ENCODE measurements at regions not wholly inside any gene's neighbourhood (a gene's known extent, or its start where the extent isn't known, plus 50 kb on each side); places are given as distances from the start of the nearest gene placed in this dataset.

- H3K27me3 ChIP-seq (ENCODE audit: insufficient read depth, low read length), result no peaks in the 10 kb centered on the region
- 88% methylated on average over 1 of the region's 1 CpG for WGBS
- no peak overlapping the region for H3K9ac ChIP-seq (ENCODE audit: low read depth, low read length)
- no peak overlapping the region for H3K27ac ChIP-seq (ENCODE audit: low read depth, low read length)
- H3K4me3 ChIP-seq (ENCODE audit: low read length), result no peak overlapping the region
- no peaks in the 10 kb centered on the region for H3K36me3 ChIP-seq (ENCODE audit: insufficient read depth, low read length)
- no peaks in the 10 kb centered on the region for H3K9me3 ChIP-seq (ENCODE audit: insufficient read depth, low read depth, low read length)
- no peaks in the 10 kb centered on the region for H3K4me1 ChIP-seq (ENCODE audit: insufficient read depth, low read length)
These were observed 53.8 kb upstream of the RANBP3L start for GRCh38 chr5:36355516-36355915.

GRCh38 chr5:36356915-36357314 is 55.2 kb upstream of the RANBP3L start:
- no peak overlapping the region for H3K4me3 ChIP-seq (ENCODE audit: low read length)
- no peaks in the 10 kb centered on the region for H3K9me3 ChIP-seq (ENCODE audit: insufficient read depth, low read depth, low read length)
- H3K27ac ChIP-seq (ENCODE audit: low read depth, low read length), result no peak overlapping the region
- WGBS, result 93% methylated on average over 2 of the region's 2 CpGs
- no peaks in the 10 kb centered on the region for H3K36me3 ChIP-seq (ENCODE audit: insufficient read depth, low read length)
- no peak overlapping the region for H3K9ac ChIP-seq (ENCODE audit: low read depth, low read length)
- no peaks in the 10 kb centered on the region for H3K4me1 ChIP-seq (ENCODE audit: insufficient read depth, low read length)
- H3K27me3 ChIP-seq (ENCODE audit: insufficient read depth, low read length), result no peaks in the 10 kb centered on the region

- no peak overlapping the region for H3K27ac ChIP-seq (ENCODE audit: low read depth, low read length)
- no peaks in the 10 kb centered on the region for H3K27me3 ChIP-seq (ENCODE audit: insufficient read depth, low read length)
- WGBS, result 75% methylated on average over 5 of the region's 5 CpGs
- no peak overlapping the region for H3K4me3 ChIP-seq (ENCODE audit: low read length)
- no peaks in the 10 kb centered on the region for H3K4me1 ChIP-seq (ENCODE audit: insufficient read depth, low read length)
- H3K9me3 ChIP-seq (ENCODE audit: insufficient read depth, low read depth, low read length), result no peaks in the 10 kb centered on the region
- no peak overlapping the region for H3K9ac ChIP-seq (ENCODE audit: low read depth, low read length)
- H3K36me3 ChIP-seq (ENCODE audit: insufficient read depth, low read length), result no peaks in the 10 kb centered on the region
These were observed 55.8 kb upstream of the RANBP3L start for GRCh38 chr5:36357391-36357975.

- 85% methylated on average over 6 of the region's 6 CpGs for WGBS
- Histone ChIP-seq H3K27me3 (ENCODE audit: insufficient read depth, low read length) (no peaks in the 10 kb centered on the region), H3K9ac (ENCODE audit: low read depth, low read length) (no peak overlapping the region), H3K4me1 (ENCODE audit: insufficient read depth, low read length) (no peaks in the 10 kb centered on the region), H3K27ac (ENCODE audit: low read depth, low read length) (no peak overlapping the region), H3K36me3 (ENCODE audit: insufficient read depth, low read length) (no peaks in the 10 kb centered on the region), H3K9me3 (ENCODE audit: insufficient read depth, low read depth, low read length) (no peaks in the 10 kb centered on the region), H3K4me3 (ENCODE audit: low read length) (no peak overlapping the region)
These were observed 57.6 kb upstream of the RANBP3L start for GRCh38 chr5:36359267-36359666.

GRCh38 chr5:36360307-36360706 is 58.6 kb upstream of the RANBP3L start:
- no peak overlapping the region for H3K4me3 ChIP-seq (ENCODE audit: low read length)
- 100% methylated on average over 1 of the region's 1 CpG for WGBS
- H3K36me3 ChIP-seq (ENCODE audit: insufficient read depth, low read length), result no peaks in the 10 kb centered on the region
- no peaks in the 10 kb centered on the region for H3K4me1 ChIP-seq (ENCODE audit: insufficient read depth, low read length)
- no peak overlapping the region for H3K9ac ChIP-seq (ENCODE audit: low read depth, low read length)
- no peaks in the 10 kb centered on the region for H3K27me3 ChIP-seq (ENCODE audit: insufficient read depth, low read length)
- H3K27ac ChIP-seq (ENCODE audit: low read depth, low read length), result no peak overlapping the region
- no peaks in the 10 kb centered on the region for H3K9me3 ChIP-seq (ENCODE audit: insufficient read depth, low read depth, low read length)

- no peaks in the 10 kb centered on the region for H3K36me3 ChIP-seq (ENCODE audit: insufficient read depth, low read length)
- H3K9me3 ChIP-seq (ENCODE audit: insufficient read depth, low read depth, low read length), result no peaks in the 10 kb centered on the region
- WGBS, result 91% methylated on average over 1 of the region's 1 CpG
- H3K27ac ChIP-seq (ENCODE audit: low read depth, low read length), result no peak overlapping the region
- no peaks in the 10 kb centered on the region for H3K27me3 ChIP-seq (ENCODE audit: insufficient read depth, low read length)
- no peak overlapping the region for H3K9ac ChIP-seq (ENCODE audit: low read depth, low read length)
- no peak overlapping the region for H3K4me3 ChIP-seq (ENCODE audit: low read length)
- H3K4me1 ChIP-seq (ENCODE audit: insufficient read depth, low read length), result no peaks in the 10 kb centered on the region
These were observed 61.4 kb upstream of the RANBP3L start for GRCh38 chr5:36363101-36363500.

- no peaks in the 10 kb centered on the region for H3K9me3 ChIP-seq (ENCODE audit: insufficient read depth, low read depth, low read length)
- H3K4me1 ChIP-seq (ENCODE audit: insufficient read depth, low read length), result no peaks in the 10 kb centered on the region
- H3K9ac ChIP-seq (ENCODE audit: low read depth, low read length), result no peak overlapping the region
- H3K4me3 ChIP-seq (ENCODE audit: low read length), result no peak overlapping the region
- WGBS, result 93% methylated on average over 2 of the region's 2 CpGs
- H3K36me3 ChIP-seq (ENCODE audit: insufficient read depth, low read length), result no peaks in the 10 kb centered on the region
- H3K27ac ChIP-seq (ENCODE audit: low read depth, low read length), result no peak overlapping the region
- no peaks in the 10 kb centered on the region for H3K27me3 ChIP-seq (ENCODE audit: insufficient read depth, low read length)
These were observed 62.0 kb upstream of the RANBP3L start for GRCh38 chr5:36363744-36364143.

GRCh38 chr5:36364473-36364872 is 62.8 kb upstream of the RANBP3L start:
- Histone ChIP-seq H3K4me1 (ENCODE audit: insufficient read depth, low read length) (no peaks in the 10 kb centered on the region; the same call in 1 of the 2 replicates), H3K27ac (ENCODE audit: low read depth, low read length) (no peak overlapping the region), H3K9ac (ENCODE audit: low read depth, low read length) (no peak overlapping the region), H3K4me3 (ENCODE audit: low read length) (no peak overlapping the region), H3K9me3 (ENCODE audit: insufficient read depth, low read depth, low read length) (no peaks in the 10 kb centered on the region), H3K36me3 (ENCODE audit: insufficient read depth, low read length) (no peaks in the 10 kb centered on the region), H3K27me3 (ENCODE audit: insufficient read depth, low read length) (no peaks in the 10 kb centered on the region)
- 97% methylated on average over 4 of the region's 4 CpGs for WGBS

- Histone ChIP-seq H3K27me3 (ENCODE audit: insufficient read depth, low read length) (no peaks in the 10 kb centered on the region), H3K27ac (ENCODE audit: low read depth, low read length) (no peak overlapping the region), H3K9me3 (ENCODE audit: insufficient read depth, low read depth, low read length) (no peaks in the 10 kb centered on the region), H3K9ac (ENCODE audit: low read depth, low read length) (no peak overlapping the region), H3K4me1 (ENCODE audit: insufficient read depth, low read length) (no peaks in the 10 kb centered on the region; the same call in 1 of the 2 replicates), H3K4me3 (ENCODE audit: low read length) (no peak overlapping the region), H3K36me3 (ENCODE audit: insufficient read depth, low read length) (no peaks in the 10 kb centered on the region)
- no CpG with 5 or more reads among the region's 1 CpG for WGBS
These were observed 64.2 kb upstream of the RANBP3L start for GRCh38 chr5:36365896-36366295.

GRCh38 chr5:36366883-36367282 is 65.2 kb upstream of the RANBP3L start:
- no CpG with 5 or more reads among the region's 1 CpG for WGBS
- Histone ChIP-seq H3K27me3 (ENCODE audit: insufficient read depth, low read length) (no peaks in the 10 kb centered on the region), H3K9me3 (ENCODE audit: insufficient read depth, low read depth, low read length) (no peaks in the 10 kb centered on the region)

GRCh38 chr5:36367524-36367923 is 65.8 kb upstream of the RANBP3L start:
- Histone ChIP-seq H3K4me1 (ENCODE audit: insufficient read depth, low read length) (no peaks in the 10 kb centered on the region; the same call in 1 of the 2 replicates), H3K4me3 (ENCODE audit: low read length) (no peak overlapping the region), H3K27ac (ENCODE audit: low read depth, low read length) (no peak overlapping the region), H3K9ac (ENCODE audit: low read depth, low read length) (no peak overlapping the region), H3K9me3 (ENCODE audit: insufficient read depth, low read depth, low read length) (no peaks in the 10 kb centered on the region), H3K36me3 (ENCODE audit: insufficient read depth, low read length) (no peaks in the 10 kb centered on the region), H3K27me3 (ENCODE audit: insufficient read depth, low read length) (no peaks in the 10 kb centered on the region)
- WGBS, result 87% methylated on average over 2 of the region's 2 CpGs

More at GRCh38 chr5:36366883-36367282, 65.2 kb upstream of the RANBP3L start:
- Histone ChIP-seq H3K27ac (ENCODE audit: low read depth, low read length) (no peak overlapping the region), H3K4me3 (ENCODE audit: low read length) (no peak overlapping the region), H3K4me1 (ENCODE audit: insufficient read depth, low read length) (no peaks in the 10 kb centered on the region; the same call in 1 of the 2 replicates), H3K36me3 (ENCODE audit: insufficient read depth, low read length) (no peaks in the 10 kb centered on the region), H3K9ac (ENCODE audit: low read depth, low read length) (no peak overlapping the region)

GRCh38 chr5:36369219-36369690 is 67.6 kb upstream of the RANBP3L start:
- 97% methylated on average over 1 of the region's 1 CpG for WGBS
- H3K4me1 ChIP-seq (ENCODE audit: insufficient read depth, low read length), result no peaks in the 10 kb centered on the region; the same call in 1 of the 2 replicates
- H3K27ac ChIP-seq (ENCODE audit: low read depth, low read length), result no peak overlapping the region

More at GRCh38 chr5:36369219-36369690, 67.6 kb upstream of the RANBP3L start:
- Histone ChIP-seq H3K9ac (ENCODE audit: low read depth, low read length) (no peak overlapping the region), H3K4me3 (ENCODE audit: low read length) (no peak overlapping the region), H3K27me3 (ENCODE audit: insufficient read depth, low read length) (no peaks in the 10 kb centered on the region), H3K9me3 (ENCODE audit: insufficient read depth, low read depth, low read length) (no peaks in the 10 kb centered on the region), H3K36me3 (ENCODE audit: insufficient read depth, low read length) (no peaks in the 10 kb centered on the region)

All from HUES64 (cell line).